Middle frontal gyrus (tissue), 1 donor: ENCODE measurements at regions not wholly inside any gene's neighbourhood (a gene's known extent, or its start where the extent isn't known, plus 50 kb on each side); places are given as distances from the start of the nearest gene placed in this dataset.

ENCODE experiments used
- DNase-seq: peaks from one replicate; pipeline ENCODE4 v3.0.0-alpha.2; 2015; ENCODE audit warnings: low spot score; ENCODE audit errors: extremely low spot score

DNA sequence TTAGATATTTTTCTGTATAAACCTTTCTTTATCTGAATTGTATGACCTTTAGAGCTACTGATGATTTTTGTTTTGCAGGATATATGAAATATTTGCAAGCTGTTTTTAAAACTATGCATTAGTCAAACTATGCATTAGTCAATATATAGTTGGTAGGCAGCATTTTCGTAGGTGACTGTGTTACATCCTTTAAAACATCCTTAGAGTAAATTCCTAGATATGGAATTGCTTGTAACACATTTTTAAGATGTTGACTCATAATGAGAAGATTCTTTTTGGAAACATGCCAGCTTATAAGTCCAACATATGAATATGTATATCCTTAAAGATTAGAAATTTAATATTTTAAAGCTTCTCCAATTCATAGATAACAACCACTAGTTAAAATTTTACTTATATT lies 1768.5 kb downstream of the PCDH7 start:
- no peak for DNase-seq

GRCh38 chr4:32499171-32499570 lies 1779.0 kb downstream of the PCDH7 start:
- no peak for DNase-seq

- no peak for DNase-seq
Observed at GRCh38 chr4:32503241-32503640, 1783.1 kb downstream of the PCDH7 start.

- DNase-seq, result no peak
Observed at GRCh38 chr4:32506067-32506466, 1785.9 kb downstream of the PCDH7 start.

DNA sequence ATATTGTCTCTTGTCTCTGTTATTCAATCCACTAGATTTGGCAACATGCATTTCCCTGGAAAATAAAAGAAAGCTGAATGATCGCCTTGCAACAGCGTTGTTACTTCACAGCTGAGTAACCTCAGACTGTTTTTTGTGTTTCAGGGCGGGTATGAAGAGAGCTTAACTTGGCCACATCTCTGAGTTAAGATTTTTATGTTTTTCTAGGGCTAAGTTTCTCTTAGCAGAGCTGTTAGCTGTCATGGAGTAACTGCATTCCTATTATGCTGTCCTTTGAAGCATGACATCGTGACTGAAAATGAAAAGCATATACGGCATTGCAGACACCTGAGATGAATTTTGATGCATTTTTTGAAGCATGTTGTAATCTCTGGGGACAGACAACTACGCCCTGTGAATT lies 1798.9 kb downstream of the PCDH7 start:
- DNase-seq, result no peak

DNA sequence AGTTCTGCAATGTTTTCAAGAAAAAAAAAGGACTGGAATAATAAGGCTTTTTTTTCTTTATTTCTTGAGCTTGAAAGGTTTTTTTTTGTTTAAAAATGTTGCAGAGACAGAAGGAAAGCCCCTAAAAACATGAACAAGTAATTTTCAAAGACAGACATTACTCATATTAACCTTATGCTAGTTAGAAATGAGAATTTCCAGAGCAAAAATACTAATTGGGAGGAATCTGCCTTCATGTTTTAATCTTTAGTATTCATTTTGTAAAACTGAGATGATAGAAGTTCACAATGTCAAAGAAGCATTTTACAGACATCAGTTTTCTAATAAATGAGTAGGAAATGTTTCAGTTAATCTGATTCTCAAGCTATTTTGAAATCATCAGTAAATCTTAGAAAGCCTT lies 1805.3 kb downstream of the PCDH7 start:
- no peak for DNase-seq

- DNase-seq, result no peak
Observed at GRCh38 chr4:32544846-32545245, 1824.7 kb downstream of the PCDH7 start.

DNA sequence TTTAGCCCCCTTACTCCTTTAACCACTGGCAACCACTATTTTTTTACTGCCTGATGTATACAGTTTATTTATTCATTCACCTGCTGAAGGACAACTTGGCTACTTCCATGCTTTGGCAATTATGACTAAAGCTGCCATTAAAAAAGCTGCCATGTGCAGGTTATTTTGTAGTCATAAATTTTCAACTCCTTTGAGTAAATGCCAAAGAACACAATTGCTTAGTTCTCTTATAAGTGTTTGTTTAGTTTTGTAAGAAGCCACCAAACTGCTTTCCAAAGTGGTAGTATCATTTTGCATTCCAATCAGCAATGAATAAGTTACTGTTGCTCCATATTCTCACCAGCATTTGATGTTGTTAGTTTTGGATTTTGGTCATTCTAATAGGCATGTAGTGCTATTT lies 1831.8 kb downstream of the PCDH7 start:
- no peak for DNase-seq

GRCh38 chr4:32560306-32560705 lies 1840.1 kb downstream of the PCDH7 start:
- DNase-seq, result no peak

- no peak for DNase-seq
Observed at GRCh38 chr4:32562010-32562409, 1841.8 kb downstream of the PCDH7 start.

DNA sequence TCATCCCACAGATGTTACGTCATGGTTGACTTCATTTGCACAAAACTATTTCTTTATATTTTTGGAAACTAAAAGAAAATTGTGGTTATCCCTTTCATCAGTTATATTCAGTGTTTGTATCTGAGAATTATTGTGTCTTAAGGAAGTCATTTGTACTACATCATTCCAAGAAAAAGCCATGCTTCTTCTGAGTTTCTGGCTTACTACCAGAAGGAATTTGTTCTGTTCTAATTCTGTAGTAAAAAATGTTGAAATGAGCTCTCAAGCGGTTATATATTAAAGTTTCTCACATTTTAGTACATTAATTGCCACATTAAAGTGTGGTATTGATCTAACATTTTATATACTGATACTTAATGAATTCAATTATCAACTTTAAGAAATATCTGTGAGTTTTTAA lies 1844.5 kb downstream of the PCDH7 start:
- DNase-seq, result no peak

GRCh38 chr4:32569861-32570260 lies 1849.7 kb downstream of the PCDH7 start:
- no peak for DNase-seq

- DNase-seq, result no peak
Observed at GRCh38 chr4:32572366-32572765, 1852.2 kb downstream of the PCDH7 start.

DNA sequence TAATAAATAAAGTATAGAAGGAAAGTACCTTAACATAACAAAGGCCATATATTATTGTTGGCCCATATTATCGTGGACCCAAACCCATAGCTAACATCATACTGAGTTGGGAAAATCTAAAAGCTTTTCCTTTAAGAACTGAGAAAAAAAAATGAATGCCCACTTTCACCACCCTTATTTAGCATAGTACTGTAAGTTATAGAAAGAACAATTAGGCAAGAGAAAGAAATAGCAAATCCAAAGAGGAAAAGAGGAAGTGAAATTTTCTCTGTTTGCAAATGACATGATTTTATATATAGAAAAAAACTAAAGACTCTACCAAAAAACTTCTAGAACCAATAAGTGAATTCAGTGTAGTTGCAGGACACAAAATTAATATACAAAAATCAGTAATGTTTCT lies 1854.6 kb downstream of the PCDH7 start:
- DNase-seq, result no peak

DNA sequence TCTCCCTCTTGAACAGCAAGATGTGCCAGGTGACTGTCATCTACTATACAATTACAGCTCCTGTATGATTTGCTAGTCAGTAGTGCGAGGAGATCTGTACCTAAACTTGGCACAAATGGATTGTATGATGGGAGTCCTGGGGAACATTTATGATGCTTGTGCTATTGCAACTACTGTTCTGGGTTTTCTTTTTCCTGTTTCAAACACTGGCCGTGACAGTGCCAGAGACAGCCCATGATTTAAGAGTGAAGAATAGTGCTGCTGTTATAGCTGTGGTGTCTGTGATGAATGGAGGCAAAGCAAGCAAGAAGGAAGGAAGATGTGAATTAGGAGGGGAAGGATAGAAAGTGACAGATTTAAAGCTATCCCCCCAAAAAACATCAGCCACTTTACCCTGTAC lies 1868.9 kb downstream of the PCDH7 start:
- DNase-seq, result no peak

- DNase-seq, result no peak
Observed at GRCh38 chr4:32589853-32590252, 1869.7 kb downstream of the PCDH7 start.

DNA sequence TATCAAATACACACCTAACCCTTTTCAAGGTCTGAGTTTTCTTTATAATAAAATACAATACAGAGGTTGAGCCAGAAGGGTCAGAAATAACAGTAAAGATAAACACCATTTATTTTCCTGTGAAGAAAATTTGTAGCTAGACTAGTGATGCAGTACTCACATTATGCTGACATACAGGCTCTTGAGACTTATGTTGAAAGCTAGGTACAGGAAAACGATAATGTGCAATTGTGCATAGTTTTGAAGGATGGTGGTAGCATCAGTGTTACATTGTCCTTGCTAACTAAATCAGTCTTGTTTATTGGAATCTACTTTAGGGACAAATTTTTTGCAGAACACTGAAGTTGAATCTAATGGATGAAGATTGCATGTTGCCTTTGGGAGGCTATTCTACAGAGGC lies 1877.2 kb downstream of the PCDH7 start:
- DNase-seq, result no peak

DNA sequence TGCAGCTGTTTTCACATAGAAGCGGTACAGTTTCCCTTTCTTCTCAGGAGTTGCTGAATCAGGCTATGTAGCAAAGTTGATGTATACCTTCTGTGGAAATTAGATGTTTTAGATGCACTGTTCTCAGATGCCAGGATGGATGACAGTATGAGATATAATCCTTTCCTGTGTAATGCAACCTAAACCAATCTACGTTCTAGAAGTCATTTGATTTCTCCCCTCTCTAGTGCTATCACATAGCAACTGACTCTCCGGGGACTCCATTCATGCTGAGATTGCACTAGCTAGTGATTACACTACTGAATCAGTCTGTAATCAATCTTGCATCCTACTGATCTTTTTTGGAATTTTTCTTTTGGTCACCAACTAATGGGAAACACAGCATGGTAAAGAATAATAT lies 1881.7 kb downstream of the PCDH7 start:
- DNase-seq, result no peak

GRCh38 chr4:32607978-32608377 lies 1887.8 kb downstream of the PCDH7 start:
- no peak for DNase-seq

GRCh38 chr4:32624943-32625603 lies 1904.9 kb downstream of the PCDH7 start:
- no peak for DNase-seq

- DNase-seq, result no peak
Observed at GRCh38 chr4:32625687-32626337, 1905.6 kb downstream of the PCDH7 start.

- DNase-seq, result no peak
Observed at GRCh38 chr4:32631831-32632230, 1911.7 kb downstream of the PCDH7 start.

DNA sequence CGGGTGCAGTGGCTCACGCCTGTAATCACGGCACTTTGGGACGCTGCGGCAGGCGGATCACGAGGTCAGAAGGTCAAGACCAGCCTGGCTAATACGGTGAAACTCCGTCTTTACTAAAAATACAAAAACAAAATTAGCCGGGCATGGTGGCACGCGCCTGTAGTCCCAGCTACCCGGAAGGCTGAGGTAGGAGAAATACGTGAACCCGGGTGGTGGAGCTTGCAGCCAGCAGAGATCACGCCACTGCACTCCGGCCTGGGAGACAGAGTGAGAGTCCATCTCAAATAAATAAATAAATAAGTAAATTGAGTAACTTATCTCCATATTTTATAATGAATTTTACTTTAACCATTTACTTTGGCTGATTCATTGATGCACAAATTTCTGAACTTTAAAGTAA lies 1913.3 kb downstream of the PCDH7 start:
- no peak for DNase-seq
